Peyer's patch (tissue), 4 donors: ENCODE measurements at regions not wholly inside any gene's neighbourhood (a gene's known extent, or its start where the extent isn't known, plus 50 kb on each side); places are given as distances from the start of the nearest gene placed in this dataset.

Source experiments
- POLR2A ChIP-seq, 2 donors: fragments of 450-650 bp; IDR thresholded peaks; one replicate each; pipeline ENCODE4 v1.5.1; 2017; ENCODE audit warnings: antibody characterized with exemption in 2 of 2, mild to moderate bottlenecking in 2 of 2, moderate library complexity in 2 of 2
- TF ChIP-seq, protein P1 (sequence below), 6 experiments: fragments of 450-650 bp in 4 of 6; fragments of 200-600 bp in 2 of 6; sonication (generic) in 1 of 6; IDR thresholded peaks; one replicate each; pipeline ENCODE4 v1.5.1; 2017 to 2019; ENCODE audit warnings: antibody characterized with exemption in 6 of 6, mild to moderate bottlenecking in 3 of 6, moderate library complexity in 1 of 6

DNA sequence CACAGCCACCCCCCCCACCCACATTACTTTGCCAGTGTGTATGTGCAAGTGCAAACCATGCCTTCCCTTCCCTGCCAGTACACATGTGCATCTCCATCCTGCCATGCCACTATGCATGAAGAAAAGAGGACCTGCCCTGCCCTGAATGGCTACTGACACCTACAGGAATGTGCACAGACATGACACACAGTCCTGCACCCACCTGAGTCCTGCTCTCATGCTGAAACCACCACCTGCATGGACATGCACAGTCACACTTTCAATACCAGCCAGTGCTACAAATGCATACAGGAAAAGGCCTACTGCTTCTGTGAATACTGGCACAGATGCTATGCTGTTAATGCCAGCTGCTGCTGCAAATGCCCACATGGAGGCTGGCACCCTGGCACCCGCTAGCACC is 334.4 kb upstream of the DLGAP1 start:
- TF ChIP-seq, protein P1, sequence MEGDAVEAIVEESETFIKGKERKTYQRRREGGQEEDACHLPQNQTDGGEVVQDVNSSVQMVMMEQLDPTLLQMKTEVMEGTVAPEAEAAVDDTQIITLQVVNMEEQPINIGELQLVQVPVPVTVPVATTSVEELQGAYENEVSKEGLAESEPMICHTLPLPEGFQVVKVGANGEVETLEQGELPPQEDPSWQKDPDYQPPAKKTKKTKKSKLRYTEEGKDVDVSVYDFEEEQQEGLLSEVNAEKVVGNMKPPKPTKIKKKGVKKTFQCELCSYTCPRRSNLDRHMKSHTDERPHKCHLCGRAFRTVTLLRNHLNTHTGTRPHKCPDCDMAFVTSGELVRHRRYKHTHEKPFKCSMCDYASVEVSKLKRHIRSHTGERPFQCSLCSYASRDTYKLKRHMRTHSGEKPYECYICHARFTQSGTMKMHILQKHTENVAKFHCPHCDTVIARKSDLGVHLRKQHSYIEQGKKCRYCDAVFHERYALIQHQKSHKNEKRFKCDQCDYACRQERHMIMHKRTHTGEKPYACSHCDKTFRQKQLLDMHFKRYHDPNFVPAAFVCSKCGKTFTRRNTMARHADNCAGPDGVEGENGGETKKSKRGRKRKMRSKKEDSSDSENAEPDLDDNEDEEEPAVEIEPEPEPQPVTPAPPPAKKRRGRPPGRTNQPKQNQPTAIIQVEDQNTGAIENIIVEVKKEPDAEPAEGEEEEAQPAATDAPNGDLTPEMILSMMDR (IDR thresholded peaks at IDR 0.05) = no peak
- TF ChIP-seq POLR2A (IDR thresholded peaks at IDR 0.05) = no peak
